Hepatocyte (in vitro differentiated cells): ENCODE measurements at regions not wholly inside any gene's neighbourhood (a gene's known extent, or its start where the extent isn't known, plus 50 kb on each side); places are given as distances from the start of the nearest gene placed in this dataset.

Source experiments
- DNase-seq: peaks from one replicate; pipeline ENCODE4 v3.0.0-alpha.2; 2016; ENCODE audit warnings: low spot score
- H2AFZ ChIP-seq: fragments of 200-600 bp; sonication (generic); 2 replicates; pipeline ENCODE4 v1.6.0; 2016; ENCODE audit warnings: antibody characterized with exemption, mild to moderate bottlenecking
- H3K27ac ChIP-seq: fragments of 200-600 bp; sonication (generic); 2 replicates; pipeline ENCODE4 v1.5.1; 2016; ENCODE audit warnings: mild to moderate bottlenecking
- H3K27me3 ChIP-seq: fragments of 200-600 bp; sonication (generic); 2 replicates; pipeline ENCODE4 v1.6.1; 2016
- H3K36me3 ChIP-seq: fragments of 200-600 bp; sonication (generic); replicated peaks from 2 replicates; pipeline ENCODE4 v1.5.1; 2016; ENCODE audit warnings: low read depth; ENCODE audit not compliant: insufficient read depth
- H3K4me1 ChIP-seq: fragments of 200-600 bp; sonication (generic); 2 replicates; pipeline ENCODE4 v1.5.1; 2016; ENCODE audit warnings: mild to moderate bottlenecking, moderate library complexity; ENCODE audit not compliant: insufficient read depth
- H3K4me2 ChIP-seq: fragments of 200-600 bp; sonication (generic); 2 replicates; pipeline ENCODE4 v1.6.0; 2016
- H3K4me3 ChIP-seq: fragments of 200-600 bp; sonication (generic); 2 replicates; pipeline ENCODE4 v1.5.1; 2016; ENCODE audit warnings: mild to moderate bottlenecking
- H3K79me2 ChIP-seq: fragments of 200-600 bp; sonication (generic); 2 replicates; pipeline ENCODE4 v1.6.0; 2017; ENCODE audit warnings: mild to moderate bottlenecking
- H3K9me2 ChIP-seq: fragments of 200-600 bp; sonication (generic); replicated peaks from 2 replicates; pipeline ENCODE4 v1.6.0; 2017; ENCODE audit warnings: mild to moderate bottlenecking; ENCODE audit not compliant: insufficient read depth
- H3K9me3 ChIP-seq: fragments of 200-600 bp; sonication (generic); 2 replicates; pipeline ENCODE4 v1.5.1; 2016; ENCODE audit warnings: low read depth, mild to moderate bottlenecking
- H4K20me1 ChIP-seq: fragments of 200-600 bp; sonication (generic); 2 replicates; pipeline ENCODE4 v1.6.0; 2016; ENCODE audit warnings: mild to moderate bottlenecking; ENCODE audit not compliant: insufficient read depth, poor library complexity, severe bottlenecking
- CTCF ChIP-seq: fragments of 200-600 bp; sonication (generic); IDR thresholded peaks from 2 replicates; pipeline ENCODE4 v1.5.1; 2016; ENCODE audit warnings: antibody characterized with exemption, mild to moderate bottlenecking; ENCODE audit not compliant: poor library complexity
- EZH2 ChIP-seq: fragments of 200-600 bp; sonication (generic); IDR thresholded peaks from 2 replicates; pipeline ENCODE4 v1.6.1; 2016; ENCODE audit warnings: antibody characterized with exemption, mild to moderate bottlenecking, borderline replicate concordance
- EZH2phosphoT487 ChIP-seq: fragments of 200-600 bp; sonication (generic); IDR thresholded peaks from one replicate; pipeline ENCODE4 v1.6.1; 2018; ENCODE audit warnings: antibody characterized with exemption, mild to moderate bottlenecking, low read depth, moderate library complexity; ENCODE audit not compliant: unreplicated experiment, severe bottlenecking
- WGBS: methylation state at CpG from one replicate; pipeline ENCODE4 v1.1.6; 2016; ENCODE audit warnings: low lambda C conversion rate; ENCODE audit errors: missing lambda C conversion rate; 5-methylcytosine and 5-hydroxymethylcytosine counted together

GRCh38 chr2:239727182-239727775 is 297.9 kb downstream of the NDUFA10 start:
- H3K27ac ChIP-seq: no peak overlapping the region
- H4K20me1 ChIP-seq: no peaks in the 10 kb centered on the region
- H3K4me1 ChIP-seq: no peaks in the 10 kb centered on the region
- no peaks in the 10 kb centered on the region for H3K27me3 ChIP-seq
- 87% methylated on average over 16 of the region's 16 CpGs for WGBS
- no peak overlapping the region for H2AFZ ChIP-seq
- H3K9me3 ChIP-seq: no peaks in the 10 kb centered on the region
- TF ChIP-seq EZH2 (no peak), CTCF (no peak), EZH2phosphoT487 (no peak)
- no peaks in the 10 kb centered on the region for H3K79me2 ChIP-seq
- H3K9me2 ChIP-seq: no peaks in the 10 kb centered on the region
- H3K4me3 ChIP-seq: no peak overlapping the region
- H3K4me2 ChIP-seq: no peak overlapping the region
- H3K36me3 ChIP-seq: no peaks in the 10 kb centered on the region
- DNase-seq: no peak

GRCh38 chr2:239726631-239727181 is 298.4 kb downstream of the NDUFA10 start:
- Histone ChIP-seq H3K9me2 (no peaks in the 10 kb centered on the region), H3K4me1 (no peaks in the 10 kb centered on the region), H3K79me2 (no peaks in the 10 kb centered on the region), H2AFZ (no peak overlapping the region), H3K27me3 (no peaks in the 10 kb centered on the region), H4K20me1 (no peaks in the 10 kb centered on the region), H3K36me3 (no peaks in the 10 kb centered on the region), H3K4me3 (no peak overlapping the region), H3K27ac (no peak overlapping the region), H3K4me2 (no peak overlapping the region), H3K9me3 (no peaks in the 10 kb centered on the region)
- 92% methylated on average over 13 of the region's 13 CpGs for whole genome bisulfite sequencing
- DNase-seq: no peak
- TF ChIP-seq EZH2: no peak
- TF ChIP-seq EZH2phosphoT487: no peak
- no peak for TF ChIP-seq CTCF

GRCh38 chr2:239726091-239726591 is 299.0 kb downstream of the NDUFA10 start:
- no peaks in the 10 kb centered on the region for H3K36me3 ChIP-seq
- H3K9me3 ChIP-seq: no peaks in the 10 kb centered on the region
- DNase-seq: no peak
- no peaks in the 10 kb centered on the region for H3K4me1 ChIP-seq
- TF ChIP-seq EZH2phosphoT487: no peak
- no peak for TF ChIP-seq CTCF
- TF ChIP-seq EZH2: no peak
- H3K9me2 ChIP-seq: no peaks in the 10 kb centered on the region
- no peak overlapping the region for H3K27ac ChIP-seq
- H3K27me3 ChIP-seq: no peaks in the 10 kb centered on the region
- no peaks in the 10 kb centered on the region for H3K79me2 ChIP-seq
- no peak overlapping the region for H3K4me2 ChIP-seq
- no peaks in the 10 kb centered on the region for H4K20me1 ChIP-seq
- 84% methylated on average over 18 of the region's 18 CpGs for WGBS
- no peak overlapping the region for H3K4me3 ChIP-seq
- no peak overlapping the region for H2AFZ ChIP-seq

- TF ChIP-seq EZH2 (no peak), CTCF (no peak), EZH2phosphoT487 (no peak)
- no peaks in the 10 kb centered on the region for H3K79me2 ChIP-seq
- no peaks in the 10 kb centered on the region for H4K20me1 ChIP-seq
- H3K27me3 ChIP-seq: no peaks in the 10 kb centered on the region
- no peak overlapping the region for H2AFZ ChIP-seq
- no peak overlapping the region for H3K27ac ChIP-seq
- no peak for DNase-seq
- no peak overlapping the region for H3K4me2 ChIP-seq
- H3K4me1 ChIP-seq: no peaks in the 10 kb centered on the region
- WGBS: 99% methylated on average over 7 of the region's 7 CpGs
- H3K4me3 ChIP-seq: no peak overlapping the region
- no peaks in the 10 kb centered on the region for H3K9me2 ChIP-seq
- H3K36me3 ChIP-seq: no peaks in the 10 kb centered on the region
- H3K9me3 ChIP-seq: no peaks in the 10 kb centered on the region
These were observed 299.6 kb downstream of the NDUFA10 start for GRCh38 chr2:239725551-239725890.
